Keratinocyte (primary cell): ENCODE measurements at regions not wholly inside any gene's neighbourhood (a gene's known extent, or its start where the extent isn't known, plus 50 kb on each side); places are given as distances from the start of the nearest gene placed in this dataset.

Source experiments
- DNase-seq: peaks from one replicate; pipeline ENCODE4 v3.0.0-alpha.2; 2011; ENCODE audit warnings: low read depth, missing footprints, low spot score
- FAIRE-seq: peaks from 2 replicates; lab custom pipeline; 2011; peaks lifted over from hg19 to GRCh38; lab: Jason Lieb, UNC
- H2AFZ ChIP-seq: 2 replicates; pipeline ENCODE4 v1.6.0; 2012; ENCODE audit warnings: low read length, control low read depth, inconsistent platforms; ENCODE audit not compliant: control insufficient read depth
- H3K27ac ChIP-seq: 2 replicates; pipeline ENCODE4 v1.5.1; 2011; ENCODE audit warnings: low read length; ENCODE audit not compliant: control insufficient read depth, insufficient read depth
- H3K27me3 ChIP-seq: 3 replicates; pipeline ENCODE4 v1.6.0; 2011; ENCODE audit warnings: low read length; ENCODE audit not compliant: control insufficient read depth, insufficient read depth; ENCODE audit errors: extremely low read depth
- H3K36me3 ChIP-seq, 2 experiments: 2 replicates in 1 of 2; 3 replicates in 1 of 2; pipeline ENCODE4 v1.5.1; 2011; ENCODE audit warnings: low read length in 2 of 2, mild to moderate bottlenecking in 1 of 2; ENCODE audit not compliant: control insufficient read depth in 2 of 2, insufficient read depth in 2 of 2; ENCODE audit errors: extremely low read depth in 1 of 2
- H3K4me1 ChIP-seq: 3 replicates; pipeline ENCODE4 v1.5.1; 2011; ENCODE audit warnings: low read length; ENCODE audit not compliant: control insufficient read depth, insufficient read depth; ENCODE audit errors: extremely low read depth
- H3K4me2 ChIP-seq: 3 replicates; pipeline ENCODE4 v1.6.0; 2011; ENCODE audit warnings: low read depth, low read length; ENCODE audit not compliant: control insufficient read depth, insufficient read depth; ENCODE audit errors: extremely low read depth
- H3K4me3 ChIP-seq, 3 experiments: fragments of 200-600 bp in 1 of 3; sonication (generic) in 1 of 3; 2 replicates in 2 of 3; 3 replicates in 1 of 3; pipeline ENCODE4 v1.5.1; 2011 to 2016; ENCODE audit warnings: low read length in 3 of 3, mild to moderate bottlenecking in 3 of 3, control low read depth in 2 of 3, inconsistent platforms in 1 of 3, low read depth in 1 of 3, mixed read lengths in 1 of 3, mixed run types in 1 of 3, moderate library complexity in 1 of 3; ENCODE audit not compliant: control insufficient read depth in 2 of 3, insufficient read depth in 2 of 3; ENCODE audit errors: extremely low read depth in 1 of 3
- H3K79me2 ChIP-seq: 2 replicates; pipeline ENCODE4 v1.6.0; 2012; ENCODE audit warnings: low read length; ENCODE audit not compliant: control insufficient read depth, insufficient read depth
- H3K9ac ChIP-seq: 3 replicates; pipeline ENCODE4 v1.6.0; 2011; ENCODE audit warnings: low read length; ENCODE audit not compliant: control insufficient read depth, insufficient read depth; ENCODE audit errors: extremely low read depth
- H3K9me1 ChIP-seq: 3 replicates; pipeline ENCODE4 v1.6.0; 2011; ENCODE audit warnings: low read length; ENCODE audit not compliant: control insufficient read depth, insufficient read depth; ENCODE audit errors: extremely low read depth
- H3K9me3 ChIP-seq: 2 replicates; pipeline ENCODE4 v1.5.1; 2012; ENCODE audit warnings: low read depth, low read length; ENCODE audit not compliant: control insufficient read depth
- H4K20me1 ChIP-seq: 3 replicates; pipeline ENCODE4 v1.6.0; 2011; ENCODE audit warnings: low read length; ENCODE audit not compliant: control insufficient read depth, insufficient read depth; ENCODE audit errors: extremely low read depth
- EZH2 ChIP-seq: IDR thresholded peaks from one replicate; pipeline ENCODE4 v1.6.1; 2012; ENCODE audit warnings: inconsistent platforms, mild to moderate bottlenecking, low read length, moderate library complexity
- dilution Hi-C: fragments of 300-500 bp; cut with MboI; formaldehyde crosslinking; loops from one replicate; pipeline ENCODE4 v1.7.0; 2020; ENCODE audit warnings: low sequenced_read_pairs; ENCODE audit not compliant: extremely low pct_ligation_motif_present
- TF ChIP-seq, protein P1 (sequence below), 3 experiments: IDR thresholded peaks in 1 of 3; conservative IDR thresholded peaks in 1 of 3; optimal IDR thresholded peaks in 1 of 3; 2 replicates in 2 of 3; 3 replicates in 1 of 3; pipeline versions ENCODE3 to v1.5.1; 2011; ENCODE audit warnings: low read length in 3 of 3, mild to moderate bottlenecking in 3 of 3, moderate library complexity in 2 of 3, control low read depth in 1 of 3, inconsistent platforms in 1 of 3; ENCODE audit not compliant: insufficient read depth in 2 of 3; ENCODE audit errors: extremely low read depth in 1 of 3

DNA sequence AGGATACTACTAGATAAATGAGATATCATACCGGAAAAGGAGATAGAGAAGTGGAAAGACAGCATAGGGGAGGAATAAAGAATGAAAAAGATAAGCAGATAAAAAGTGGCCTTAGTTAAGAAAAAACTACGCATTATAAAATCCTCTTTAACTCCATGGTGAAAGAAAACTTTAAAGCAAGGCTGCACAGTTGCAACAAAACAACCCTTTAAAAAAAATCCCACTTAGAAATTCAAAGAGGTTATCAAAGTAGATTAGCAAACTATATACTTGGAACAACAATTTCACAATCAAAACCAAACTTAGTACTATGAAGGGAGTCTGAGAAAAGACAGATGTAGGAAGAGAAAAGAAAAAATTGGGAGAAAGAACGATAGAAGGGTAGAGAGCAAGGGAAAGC, 133.4 kb upstream of the OSR1 start:
- TF ChIP-seq, protein P1, sequence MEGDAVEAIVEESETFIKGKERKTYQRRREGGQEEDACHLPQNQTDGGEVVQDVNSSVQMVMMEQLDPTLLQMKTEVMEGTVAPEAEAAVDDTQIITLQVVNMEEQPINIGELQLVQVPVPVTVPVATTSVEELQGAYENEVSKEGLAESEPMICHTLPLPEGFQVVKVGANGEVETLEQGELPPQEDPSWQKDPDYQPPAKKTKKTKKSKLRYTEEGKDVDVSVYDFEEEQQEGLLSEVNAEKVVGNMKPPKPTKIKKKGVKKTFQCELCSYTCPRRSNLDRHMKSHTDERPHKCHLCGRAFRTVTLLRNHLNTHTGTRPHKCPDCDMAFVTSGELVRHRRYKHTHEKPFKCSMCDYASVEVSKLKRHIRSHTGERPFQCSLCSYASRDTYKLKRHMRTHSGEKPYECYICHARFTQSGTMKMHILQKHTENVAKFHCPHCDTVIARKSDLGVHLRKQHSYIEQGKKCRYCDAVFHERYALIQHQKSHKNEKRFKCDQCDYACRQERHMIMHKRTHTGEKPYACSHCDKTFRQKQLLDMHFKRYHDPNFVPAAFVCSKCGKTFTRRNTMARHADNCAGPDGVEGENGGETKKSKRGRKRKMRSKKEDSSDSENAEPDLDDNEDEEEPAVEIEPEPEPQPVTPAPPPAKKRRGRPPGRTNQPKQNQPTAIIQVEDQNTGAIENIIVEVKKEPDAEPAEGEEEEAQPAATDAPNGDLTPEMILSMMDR (optimal IDR thresholded peaks at IDR 0.05 in 1 of 3, IDR thresholded peaks at IDR 0.05 in 1 of 3, conservative IDR thresholded peaks at IDR 0.05 in 1 of 3; ENCODE audit: extremely low read depth in 1 of 3, insufficient read depth in 2 of 3, low read length in 3 of 3) = no peak
- no peak for TF ChIP-seq EZH2
- Histone ChIP-seq H3K4me2 (no peak overlapping the region), H2AFZ (no peak overlapping the region), H3K4me1 (peaks cover 18% of the 10 kb centered on the region), H3K4me3 (no peak overlapping the region), H3K27ac (no peak overlapping the region), H4K20me1 (no peaks in the 10 kb centered on the region), H3K9ac (no peak overlapping the region), H3K36me3 (no peaks in the 10 kb centered on the region), H3K79me2 (no peaks in the 10 kb centered on the region), H3K9me1 (no peaks in the 10 kb centered on the region), H3K27me3 (no peaks in the 10 kb centered on the region), H3K9me3 (no peaks in the 10 kb centered on the region)
- FAIRE-seq (no peak), DNase-seq (no peak)
- dilution Hi-C loops = no loop called here

DNA sequence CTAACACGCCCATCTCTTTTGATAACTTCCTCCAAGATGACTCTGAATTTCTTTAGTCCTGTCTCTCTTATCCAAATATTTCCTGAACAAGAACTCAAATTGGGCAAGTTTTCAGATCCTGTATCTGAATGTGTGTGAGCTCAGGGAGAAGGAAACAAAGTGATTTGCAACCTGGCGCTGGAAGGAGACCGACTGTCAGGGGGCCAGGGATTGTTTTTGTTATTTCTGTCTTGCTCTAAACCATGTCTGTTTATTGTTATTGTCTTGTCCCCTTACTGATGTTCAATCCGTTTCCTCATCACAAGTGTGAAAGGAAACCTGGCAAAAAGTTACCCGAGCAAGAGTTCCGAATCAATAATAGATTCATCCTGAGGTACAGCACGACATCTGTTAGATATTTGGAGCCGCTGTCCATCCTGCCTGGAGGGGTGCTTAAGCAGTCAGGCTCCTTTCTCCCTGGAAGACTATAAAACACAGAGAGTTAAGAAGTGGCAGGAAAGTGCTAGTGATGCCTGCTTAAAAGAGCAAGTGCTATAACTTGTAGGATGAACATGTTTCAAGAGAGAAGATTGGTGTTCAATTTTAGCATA, 132.5 kb upstream of the OSR1 start:
- TF ChIP-seq EZH2 = no peak
- TF ChIP-seq, protein P1 (optimal IDR thresholded peaks at IDR 0.05 in 1 of 3, IDR thresholded peaks at IDR 0.05 in 1 of 3, conservative IDR thresholded peaks at IDR 0.05 in 1 of 3; ENCODE audit: extremely low read depth in 1 of 3, insufficient read depth in 2 of 3, low read length in 3 of 3) = no peak
- no peak for FAIRE-seq

More for the DNA sequence above, 132.5 kb upstream of the OSR1 start:
- dilution Hi-C loops = no loop called here
- no peaks in the 10 kb centered on the region for H3K36me3 ChIP-seq
- no peak overlapping the region for H3K27ac ChIP-seq
- no peak overlapping the region for H3K4me2 ChIP-seq
- no peaks in the 10 kb centered on the region for H3K9me3 ChIP-seq
- H3K9ac ChIP-seq = no peak overlapping the region
- H3K9me1 ChIP-seq = no peaks in the 10 kb centered on the region
- no peaks in the 10 kb centered on the region for H3K79me2 ChIP-seq
- H2AFZ ChIP-seq = no peak overlapping the region
- peaks cover 18% of the 10 kb centered on the region for H3K4me1 ChIP-seq
- H4K20me1 ChIP-seq = no peaks in the 10 kb centered on the region
- H3K4me3 ChIP-seq = no peak overlapping the region
- DNase-seq = no peak
- no peaks in the 10 kb centered on the region for H3K27me3 ChIP-seq
